KBM-7 (cell line): ENCODE measurements at regions not wholly inside any gene's neighbourhood (a gene's known extent, or its start where the extent isn't known, plus 50 kb on each side); places are given as distances from the start of the nearest gene placed in this dataset.

Experiments
- DNase-seq: peaks from one replicate; pipeline ENCODE4 v3.0.0-alpha.2; 2015
- in situ Hi-C: fragments of 300-500 bp; cut with MboI; formaldehyde crosslinking; loops from 2 replicates; pipeline ENCODE4 v1.14.3; 2020; ENCODE audit warnings: low sequenced_read_pairs, low pct_unique_long_range_greater_than_20kb, mixed read lengths

DNA sequence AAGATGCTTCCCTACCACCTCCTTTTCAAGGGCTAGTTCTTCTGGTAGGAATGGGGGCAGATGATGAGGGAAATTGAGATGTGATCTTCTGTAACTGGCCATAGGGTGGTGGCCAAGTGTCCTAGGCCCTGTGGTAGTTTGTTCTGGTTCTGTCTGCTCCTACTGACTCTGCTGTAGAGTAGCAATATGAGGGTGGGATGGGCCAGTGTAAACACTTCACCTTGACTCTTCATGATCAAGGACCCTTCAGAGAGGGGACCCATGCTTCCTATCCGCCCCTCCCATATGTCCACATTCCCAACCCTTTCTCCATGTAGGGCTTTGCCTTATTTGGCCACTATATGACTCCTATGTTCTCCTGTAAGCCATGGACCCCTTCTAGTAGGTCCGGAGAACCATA, 230.3 kb upstream of the SESN3 start:
- in situ Hi-C loops, result no loop called here
- DNase-seq, result no peak

DNA sequence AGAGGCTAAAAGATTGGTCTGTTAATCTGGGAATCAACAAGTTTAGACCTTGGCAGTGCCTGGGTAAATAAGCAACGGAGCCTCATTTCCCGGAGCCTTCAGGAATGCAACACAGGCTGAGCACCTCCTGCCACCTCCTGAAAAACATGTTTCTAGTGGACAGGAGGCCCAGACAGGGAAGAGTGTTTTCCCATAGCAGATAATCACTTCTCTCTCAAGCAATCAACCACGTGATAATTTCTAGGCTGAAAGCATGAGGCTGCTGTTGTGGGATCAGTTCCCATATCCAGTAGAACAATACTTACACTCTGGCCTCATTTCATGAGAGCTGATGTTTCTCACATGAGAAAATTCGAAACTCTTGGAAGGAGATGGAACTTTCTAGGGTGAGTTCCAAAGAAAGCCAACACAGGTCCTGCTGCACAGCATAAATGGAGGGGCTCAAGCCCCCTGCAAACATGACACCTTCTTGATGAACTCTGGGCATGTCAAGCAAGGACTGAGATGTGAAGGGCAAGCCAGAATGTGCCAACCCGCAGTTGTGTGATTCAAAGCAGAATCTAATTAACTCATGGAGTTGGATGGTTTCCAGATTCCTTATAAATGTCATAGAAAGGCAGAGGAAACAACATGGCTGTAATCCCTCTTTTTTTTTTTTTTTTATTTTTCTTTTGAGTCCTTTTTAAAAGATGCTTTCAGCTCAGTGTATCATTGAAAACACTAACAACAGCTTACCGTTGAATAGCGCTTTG, 228.5 kb upstream of the SESN3 start:
- DNase-seq, result no peak
- in situ Hi-C loops, result no loop called here

- in situ Hi-C loops, result no loop called here
- DNase-seq, result no peak
These were observed 225.9 kb upstream of the SESN3 start for GRCh38 chr11:95456714-95457491.

GRCh38 chr11:95455228-95455970, 224.4 kb upstream of the SESN3 start:
- in situ Hi-C loops, result no loop called here
- DNase-seq, result no peak

GRCh38 chr11:95453616-95454171, 222.7 kb upstream of the SESN3 start:
- in situ Hi-C loops, result no loop called here
- DNase-seq, result no peak

DNA sequence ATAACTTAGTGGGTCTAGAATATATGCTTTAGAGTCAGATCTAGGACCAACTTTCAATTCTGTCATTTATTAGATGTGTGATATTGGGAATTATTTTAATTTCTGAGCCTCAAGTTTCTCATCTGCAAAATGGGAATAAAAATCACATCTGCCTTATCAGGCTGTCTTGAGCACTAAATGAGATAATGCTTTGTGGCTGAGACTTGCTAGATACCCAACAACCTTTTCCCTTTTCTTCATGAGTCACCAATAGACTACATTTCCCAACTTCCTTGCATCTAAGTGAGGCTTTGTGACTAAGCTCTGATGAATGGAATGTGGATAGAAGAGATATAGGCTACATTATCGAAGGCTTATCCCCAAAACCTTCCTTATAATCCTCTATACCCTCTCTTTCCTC, 220.7 kb upstream of the SESN3 start:
- in situ Hi-C loops, result no loop called here
- no peak for DNase-seq

DNA sequence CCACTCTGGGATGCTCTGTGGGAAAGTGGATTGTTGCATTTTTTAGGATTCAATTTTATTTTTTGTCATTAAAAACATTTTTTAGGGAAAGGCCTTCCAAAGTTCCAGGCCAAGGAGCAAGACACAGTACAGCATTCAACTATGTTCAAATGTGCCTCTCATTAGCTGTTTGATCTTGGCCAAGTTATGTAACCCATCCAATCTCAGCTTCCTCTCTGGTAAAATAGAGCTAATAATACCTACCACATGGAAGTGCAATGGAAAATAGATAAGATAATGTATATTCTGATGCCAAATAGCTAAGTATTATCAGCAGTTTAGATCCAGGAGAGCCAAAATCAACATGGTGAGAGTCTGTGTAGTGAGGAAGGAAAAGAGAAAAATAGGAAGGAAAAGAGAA, 220.3 kb upstream of the SESN3 start:
- in situ Hi-C loops, result no loop called here

DNA sequence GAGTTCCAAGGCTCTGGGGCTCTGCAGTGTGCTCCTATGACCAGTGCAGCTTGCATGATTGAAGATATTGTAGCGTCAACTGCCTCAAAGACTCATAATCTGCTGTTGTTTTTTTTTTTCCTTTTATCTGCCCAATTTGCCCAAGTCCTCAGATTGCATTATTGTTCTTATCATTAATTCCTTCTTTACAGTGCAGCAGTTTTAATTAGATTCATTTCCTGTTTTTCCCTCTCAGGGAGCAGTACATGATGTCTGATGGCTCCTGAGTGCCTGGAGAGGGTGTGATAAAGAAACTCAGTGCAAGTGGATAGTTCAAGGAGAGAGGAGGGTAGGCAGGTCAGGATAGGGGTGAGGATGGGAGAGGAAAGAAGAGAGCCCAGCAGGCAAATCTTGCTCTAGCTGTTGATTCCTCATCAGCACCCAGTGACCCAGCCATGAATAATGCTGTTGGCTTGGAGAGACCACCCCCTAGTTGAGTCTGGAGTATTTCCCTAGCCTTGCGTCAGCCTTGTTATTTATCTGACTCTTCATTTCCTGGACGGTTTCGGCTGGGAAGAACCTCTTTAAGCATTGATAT, 219.6 kb upstream of the SESN3 start:
- in situ Hi-C loops, result no loop called here
- no peak for DNase-seq

More for the DNA sequence above, 220.3 kb upstream of the SESN3 start:
- DNase-seq, result no peak

- in situ Hi-C loops, result no loop called here
- DNase-seq, result no peak
These were observed 214.8 kb upstream of the SESN3 start for GRCh38 chr11:95445746-95446333.

- no peak for DNase-seq
- in situ Hi-C loops, result no loop called here
These were observed 213.6 kb upstream of the SESN3 start for GRCh38 chr11:95444309-95445241.

GRCh38 chr11:95443386-95443785, 212.4 kb upstream of the SESN3 start:
- in situ Hi-C loops, result no loop called here

GRCh38 chr11:95442531-95443050, 211.6 kb upstream of the SESN3 start:
- in situ Hi-C loops, result no loop called here
- DNase-seq, result no peak

More at GRCh38 chr11:95443386-95443785, 212.4 kb upstream of the SESN3 start:
- DNase-seq, result no peak

DNA sequence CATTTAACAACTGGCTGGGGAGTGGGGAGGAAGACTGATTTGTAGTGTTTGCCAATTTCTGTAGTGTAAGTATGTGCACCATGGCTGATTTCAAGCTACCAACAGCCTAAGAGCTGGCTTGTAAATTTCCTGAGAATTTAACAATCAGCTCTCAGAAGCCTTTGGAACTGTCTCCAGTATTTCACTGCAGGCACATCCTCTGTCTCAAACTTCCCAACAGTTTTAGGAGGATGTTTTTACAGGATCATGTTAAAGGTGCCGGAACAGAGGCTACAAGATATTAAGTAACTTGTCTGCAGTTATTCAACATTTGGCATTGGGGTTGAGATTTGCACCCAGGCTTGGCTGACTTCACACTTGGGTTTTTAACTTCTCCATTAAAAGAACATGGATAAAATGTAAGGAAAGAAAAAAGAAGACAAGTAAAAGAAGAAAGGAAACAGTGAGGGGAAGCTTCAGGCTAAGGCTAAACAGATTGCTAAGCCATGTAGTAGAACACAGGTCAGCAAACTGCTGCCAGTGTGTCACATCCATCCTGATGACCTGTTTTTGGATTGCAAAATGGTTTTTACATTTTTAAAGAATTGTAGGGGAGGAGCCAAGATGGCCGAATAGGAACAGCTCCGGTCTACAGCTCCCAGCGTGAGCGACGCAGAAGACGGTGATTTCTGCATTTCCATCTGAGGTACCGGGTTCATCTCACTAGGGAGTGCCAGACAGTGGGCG, 204.8 kb upstream of the SESN3 start:
- in situ Hi-C loops, result no loop called here
- no peak for DNase-seq

DNA sequence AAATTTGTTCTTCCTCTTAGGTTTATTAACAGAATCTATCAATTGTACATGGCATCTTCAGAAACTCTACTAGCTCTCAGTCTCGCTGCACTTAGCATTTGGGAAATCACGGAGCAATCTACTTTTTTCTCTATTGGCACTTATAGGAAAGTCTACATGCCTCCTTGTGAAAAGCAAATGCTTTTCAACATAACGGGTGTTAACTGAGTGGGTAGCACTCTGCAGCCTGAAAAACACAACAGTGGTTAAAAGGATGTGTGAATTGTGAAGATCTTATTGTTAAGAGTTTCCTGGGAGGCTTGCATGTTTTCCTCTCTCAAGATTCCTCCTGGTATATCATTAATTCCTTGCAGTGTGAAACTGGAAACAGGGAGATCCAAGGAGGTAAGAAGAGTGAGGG, 204.2 kb upstream of the SESN3 start:
- in situ Hi-C loops, result no loop called here
- DNase-seq, result no peak

- no peak for DNase-seq
- in situ Hi-C loops, result no loop called here
These were observed 203.6 kb upstream of the SESN3 start for GRCh38 chr11:95434489-95435057.

DNA sequence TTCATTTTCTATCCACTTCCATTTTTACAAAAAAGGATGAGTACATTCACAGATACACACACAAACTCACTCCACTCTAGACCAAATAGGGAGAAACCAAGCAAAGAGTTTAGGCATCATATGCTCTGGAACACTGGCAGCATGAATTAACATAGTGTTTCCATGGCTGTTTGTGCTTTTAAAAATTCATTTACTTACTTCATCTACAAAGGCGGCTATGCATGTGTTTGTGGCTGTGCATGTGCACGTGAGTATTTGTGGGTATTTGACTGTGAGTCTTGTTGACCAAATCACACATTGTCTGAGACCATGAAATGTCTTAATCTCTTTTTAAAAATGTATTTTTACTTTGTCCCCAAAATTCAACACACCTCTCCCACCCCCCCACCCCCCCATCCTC, 203.0 kb upstream of the SESN3 start:
- in situ Hi-C loops, result no loop called here
- DNase-seq, result no peak
